Ishikawa (cell line): ENCODE measurements at regions not wholly inside any gene's neighbourhood (a gene's known extent, or its start where the extent isn't known, plus 50 kb on each side); places are given as distances from the start of the nearest gene placed in this dataset.

Source experiments
- CEBPB ChIP-seq: IDR thresholded peaks from 2 replicates; pipeline ENCODE4 v1.6.1; 2012
- CREB1 ChIP-seq: IDR thresholded peaks from 2 replicates; pipeline ENCODE4 v1.6.1; 2012; ENCODE audit warnings: low read depth
- EGR1 ChIP-seq: IDR thresholded peaks from 2 replicates; pipeline ENCODE4 v1.6.1; 2012
- EP300 ChIP-seq: IDR thresholded peaks from 2 replicates; pipeline ENCODE4 v1.6.1; 2012; ENCODE audit warnings: borderline replicate concordance
- FOXM1 ChIP-seq: IDR thresholded peaks from 2 replicates; pipeline ENCODE4 v1.6.1; 2012; ENCODE audit warnings: low read depth, borderline replicate concordance
- NFIC ChIP-seq: IDR thresholded peaks from 2 replicates; pipeline ENCODE4 v1.6.1; 2012
- RAD21 ChIP-seq: IDR thresholded peaks from 2 replicates; pipeline ENCODE4 v1.6.1; 2012; ENCODE audit warnings: low read depth
- TAF1 ChIP-seq: IDR thresholded peaks from 2 replicates; pipeline ENCODE4 v1.6.1; 2012; ENCODE audit warnings: low read depth, mild to moderate bottlenecking
- TCF12 ChIP-seq: IDR thresholded peaks from 2 replicates; pipeline ENCODE4 v1.6.1; 2012; ENCODE audit warnings: low read depth
- TEAD4 ChIP-seq: IDR thresholded peaks from 2 replicates; pipeline ENCODE4 v1.6.1; 2012
- YY1 ChIP-seq: IDR thresholded peaks from 2 replicates; pipeline ENCODE4 v1.6.1; 2012; ENCODE audit warnings: low read depth
- ZBTB7A ChIP-seq: IDR thresholded peaks from 2 replicates; pipeline ENCODE4 v1.6.1; 2012; ENCODE audit warnings: low read depth
- TF ChIP-seq, protein P1 (sequence below): IDR thresholded peaks from 2 replicates; pipeline ENCODE4 v1.6.1; 2012
- TF ChIP-seq, protein P2 (sequence below): IDR thresholded peaks from 2 replicates; pipeline ENCODE4 v1.6.1; 2012; ENCODE audit warnings: low read depth, mild to moderate bottlenecking
- TF ChIP-seq, protein P3 (sequence below): IDR thresholded peaks from 2 replicates; pipeline ENCODE4 v1.6.1; 2012

DNA sequence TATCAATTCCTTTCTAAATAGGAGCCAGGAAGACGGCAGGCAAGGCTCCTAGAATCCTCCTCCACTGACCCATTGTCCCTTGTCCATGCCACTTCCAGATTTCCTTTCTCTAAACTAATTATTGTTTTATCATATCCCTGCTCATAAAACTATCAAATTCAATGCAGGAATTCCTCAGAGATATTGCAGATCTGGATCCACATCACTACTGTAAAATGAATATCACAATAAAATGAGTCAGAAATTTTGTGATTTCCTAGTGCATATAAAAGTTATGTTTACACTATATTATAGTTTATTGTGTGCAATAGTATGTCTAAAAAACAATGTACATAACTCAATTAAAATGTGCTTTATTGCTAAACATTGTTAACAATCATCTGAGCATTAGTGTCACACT, 498.7 kb upstream of the NEGR1 start:
- TF ChIP-seq, protein P1, sequence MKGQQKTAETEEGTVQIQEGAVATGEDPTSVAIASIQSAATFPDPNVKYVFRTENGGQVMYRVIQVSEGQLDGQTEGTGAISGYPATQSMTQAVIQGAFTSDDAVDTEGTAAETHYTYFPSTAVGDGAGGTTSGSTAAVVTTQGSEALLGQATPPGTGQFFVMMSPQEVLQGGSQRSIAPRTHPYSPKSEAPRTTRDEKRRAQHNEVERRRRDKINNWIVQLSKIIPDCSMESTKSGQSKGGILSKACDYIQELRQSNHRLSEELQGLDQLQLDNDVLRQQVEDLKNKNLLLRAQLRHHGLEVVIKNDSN: no peak
- TF ChIP-seq, protein P2, sequence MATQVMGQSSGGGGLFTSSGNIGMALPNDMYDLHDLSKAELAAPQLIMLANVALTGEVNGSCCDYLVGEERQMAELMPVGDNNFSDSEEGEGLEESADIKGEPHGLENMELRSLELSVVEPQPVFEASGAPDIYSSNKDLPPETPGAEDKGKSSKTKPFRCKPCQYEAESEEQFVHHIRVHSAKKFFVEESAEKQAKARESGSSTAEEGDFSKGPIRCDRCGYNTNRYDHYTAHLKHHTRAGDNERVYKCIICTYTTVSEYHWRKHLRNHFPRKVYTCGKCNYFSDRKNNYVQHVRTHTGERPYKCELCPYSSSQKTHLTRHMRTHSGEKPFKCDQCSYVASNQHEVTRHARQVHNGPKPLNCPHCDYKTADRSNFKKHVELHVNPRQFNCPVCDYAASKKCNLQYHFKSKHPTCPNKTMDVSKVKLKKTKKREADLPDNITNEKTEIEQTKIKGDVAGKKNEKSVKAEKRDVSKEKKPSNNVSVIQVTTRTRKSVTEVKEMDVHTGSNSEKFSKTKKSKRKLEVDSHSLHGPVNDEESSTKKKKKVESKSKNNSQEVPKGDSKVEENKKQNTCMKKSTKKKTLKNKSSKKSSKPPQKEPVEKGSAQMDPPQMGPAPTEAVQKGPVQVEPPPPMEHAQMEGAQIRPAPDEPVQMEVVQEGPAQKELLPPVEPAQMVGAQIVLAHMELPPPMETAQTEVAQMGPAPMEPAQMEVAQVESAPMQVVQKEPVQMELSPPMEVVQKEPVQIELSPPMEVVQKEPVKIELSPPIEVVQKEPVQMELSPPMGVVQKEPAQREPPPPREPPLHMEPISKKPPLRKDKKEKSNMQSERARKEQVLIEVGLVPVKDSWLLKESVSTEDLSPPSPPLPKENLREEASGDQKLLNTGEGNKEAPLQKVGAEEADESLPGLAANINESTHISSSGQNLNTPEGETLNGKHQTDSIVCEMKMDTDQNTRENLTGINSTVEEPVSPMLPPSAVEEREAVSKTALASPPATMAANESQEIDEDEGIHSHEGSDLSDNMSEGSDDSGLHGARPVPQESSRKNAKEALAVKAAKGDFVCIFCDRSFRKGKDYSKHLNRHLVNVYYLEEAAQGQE: no peak
- TF ChIP-seq TEAD4 (no peak), RAD21 (no peak), CEBPB (no peak), FOXM1 (no peak), EP300 (no peak), EGR1 (no peak), YY1 (no peak), TCF12 (no peak), ZBTB7A (no peak), NFIC (no peak), TAF1 (no peak), CREB1 (no peak)
- TF ChIP-seq, protein P3, sequence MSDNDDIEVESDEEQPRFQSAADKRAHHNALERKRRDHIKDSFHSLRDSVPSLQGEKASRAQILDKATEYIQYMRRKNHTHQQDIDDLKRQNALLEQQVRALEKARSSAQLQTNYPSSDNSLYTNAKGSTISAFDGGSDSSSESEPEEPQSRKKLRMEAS: no peak

DNA sequence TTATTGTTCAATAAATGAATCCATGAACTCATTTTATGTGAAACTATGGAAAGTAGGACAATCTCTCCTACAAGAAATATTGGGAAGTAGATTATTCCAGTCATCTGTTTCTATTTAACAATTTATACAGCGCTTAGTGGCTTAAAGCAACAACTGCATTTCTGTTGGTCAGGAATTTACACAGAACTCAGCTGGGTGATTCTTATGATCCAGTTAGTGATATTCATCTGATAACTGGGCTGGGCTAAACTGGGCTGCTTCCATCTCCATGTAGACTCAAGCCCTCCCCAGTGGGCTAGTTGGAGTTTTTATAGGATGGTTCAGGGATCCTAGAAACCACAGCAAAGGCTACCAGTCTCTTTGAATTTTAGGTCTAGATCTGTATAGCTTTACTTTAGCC, 497.9 kb upstream of the NEGR1 start:
- TF ChIP-seq FOXM1 (no peak), CREB1 (no peak), CEBPB (no peak), TCF12 (no peak), TAF1 (no peak), NFIC (no peak), ZBTB7A (no peak)
- TF ChIP-seq, protein P1: no peak
- TF ChIP-seq, protein P2: no peak

DNA sequence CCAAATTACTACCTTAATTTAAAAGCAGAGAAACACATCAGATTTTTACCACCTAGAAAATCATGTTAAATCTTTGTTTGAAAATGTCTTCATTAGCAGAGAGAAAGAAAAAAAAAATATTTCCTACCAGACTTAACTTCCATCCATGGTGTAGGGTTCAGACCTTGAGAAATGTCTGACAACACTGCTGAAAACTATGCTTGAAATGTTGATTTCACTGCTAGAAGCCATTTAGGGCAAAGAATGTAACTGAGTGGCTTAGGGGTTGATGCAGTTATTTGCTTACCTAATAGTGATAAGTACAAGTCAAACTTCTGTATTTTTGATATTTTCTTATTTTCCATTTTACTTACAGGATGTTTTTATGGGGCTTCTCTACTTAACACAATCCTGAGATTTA, 495.6 kb upstream of the NEGR1 start:
- TF ChIP-seq EP300: no peak
- TF ChIP-seq TAF1: no peak
- no peak for TF ChIP-seq NFIC
- no peak for TF ChIP-seq CREB1
- TF ChIP-seq, protein P1: no peak
- TF ChIP-seq YY1: no peak
- TF ChIP-seq, protein P3: no peak
- no peak for TF ChIP-seq EGR1
- TF ChIP-seq TCF12: no peak
- no peak for TF ChIP-seq ZBTB7A

DNA sequence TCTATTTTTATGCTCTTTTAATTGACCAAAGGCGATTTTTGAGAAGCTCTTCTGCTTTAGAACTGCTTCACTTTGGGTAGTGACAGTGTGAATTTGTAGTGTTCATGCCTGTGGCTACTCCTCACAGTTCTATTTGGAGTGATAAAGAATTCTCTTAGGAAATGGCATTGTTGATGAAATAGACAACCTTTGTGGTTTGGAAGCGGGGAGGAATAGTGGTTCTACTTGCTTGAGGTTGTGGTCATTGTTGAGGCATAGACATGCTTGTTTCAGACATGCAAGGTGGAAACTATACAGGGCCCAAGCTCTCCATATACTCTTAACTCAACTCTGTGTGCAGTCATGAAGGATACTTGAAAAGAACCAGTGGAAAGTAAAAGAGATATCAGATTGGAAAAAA, 481.1 kb upstream of the NEGR1 start:
- TF ChIP-seq, protein P3: no peak
- no peak for TF ChIP-seq YY1
- TF ChIP-seq EGR1: no peak
- TF ChIP-seq NFIC: no peak
- TF ChIP-seq TCF12: no peak
- no peak for TF ChIP-seq RAD21
- no peak for TF ChIP-seq CREB1
- TF ChIP-seq, protein P2: no peak
- no peak for TF ChIP-seq TEAD4
- no peak for TF ChIP-seq EP300
- no peak for TF ChIP-seq FOXM1
- no peak for TF ChIP-seq ZBTB7A
- TF ChIP-seq, protein P1: no peak
